Gastroesophageal sphincter (tissue), 3 donors: ENCODE measurements at regions not wholly inside any gene's neighbourhood (a gene's known extent, or its start where the extent isn't known, plus 50 kb on each side); places are given as distances from the start of the nearest gene placed in this dataset.
"Not testable (repeated sequence)": the region's sequence is repeated elsewhere in the genome, so short reads cannot be mapped to it uniquely, and the experiment has no call there.

Source experiments
- CTCF ChIP-seq, 4 experiments: fragments of 200-600 bp in 2 of 4; fragments of 450-650 bp in 2 of 4; sonication (generic) in 1 of 4; IDR thresholded peaks; one replicate each; pipeline ENCODE4 v1.5.1; 2017 to 2019; ENCODE audit warnings: antibody characterized with exemption in 4 of 4, mild to moderate bottlenecking in 2 of 4, moderate library complexity in 2 of 4
- EP300 ChIP-seq: sonication (generic); formaldehyde crosslinking; IDR thresholded peaks from one replicate; pipeline ENCODE4 v1.6.1; 2017; ENCODE audit warnings: antibody characterized with exemption, mild to moderate bottlenecking
- POLR2A ChIP-seq, 2 donors: fragments of 450-650 bp; IDR thresholded peaks; one replicate each; pipeline ENCODE4 v1.6.1; 2017; ENCODE audit warnings: antibody characterized with exemption in 2 of 2, mild to moderate bottlenecking in 2 of 2, moderate library complexity in 1 of 2

DNA sequence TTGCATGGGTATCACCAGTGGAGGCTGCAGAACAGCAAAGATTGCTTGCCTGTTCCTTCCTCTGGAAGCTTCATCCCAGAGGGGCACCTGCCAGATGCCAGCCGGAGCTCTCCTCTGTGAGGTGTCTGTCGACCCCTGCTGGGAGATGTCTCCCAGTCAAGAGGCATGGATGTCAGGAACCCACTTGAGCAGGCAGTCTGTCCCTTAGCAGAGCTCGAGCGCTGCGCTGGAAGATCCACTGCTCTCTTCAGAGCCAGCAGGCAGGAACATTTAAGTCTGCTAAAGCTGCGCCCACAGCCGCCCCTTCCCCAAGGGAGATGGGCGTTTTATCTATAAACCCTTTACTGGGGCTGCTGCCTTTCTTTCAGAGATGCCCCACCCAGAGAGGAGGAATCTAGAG lies 126.3 kb upstream of the ST6GALNAC5 start:
- TF ChIP-seq POLR2A (IDR thresholded peaks at IDR 0.05); EP300; CTCF (IDR thresholded peaks at IDR 0.05): not testable (repeated sequence)
